ENCODE measurements at regions not wholly inside any gene's neighbourhood (a gene's known extent, or its start where the extent isn't known, plus 50 kb on each side); places are given as distances from the start of the nearest gene placed in this dataset.

GRCh38 chr20:54339093-54339492 lies 131.2 kb downstream of the PFDN4 start:
- no peak overlapping the region for H3K4me3 ChIP-seq (replicated peaks; ENCODE audit: low read depth, low read length)
- no peak for DNase-seq (ENCODE audit: low read depth)
- TF ChIP-seq CTCF (IDR thresholded peaks at IDR 0.05; ENCODE audit: low read length, missing control alignments), result no peak

- TF ChIP-seq CTCF (IDR thresholded peaks at IDR 0.05; ENCODE audit: low read length, missing control alignments), result no peak
- DNase-seq (ENCODE audit: low read depth), result no peak
- no peak overlapping the region for H3K4me3 ChIP-seq (replicated peaks; ENCODE audit: low read depth, low read length)
These were observed 132.3 kb downstream of the PFDN4 start for GRCh38 chr20:54340206-54340605.

GRCh38 chr20:54340667-54341081 lies 132.8 kb downstream of the PFDN4 start:
- no peak for TF ChIP-seq CTCF (IDR thresholded peaks at IDR 0.05; ENCODE audit: low read length, missing control alignments)
- DNase-seq (ENCODE audit: low read depth), result peak; percentile 69
- no peak overlapping the region for H3K4me3 ChIP-seq (replicated peaks; ENCODE audit: low read depth, low read length)

- H3K4me3 ChIP-seq (replicated peaks; ENCODE audit: low read depth, low read length), result no peak overlapping the region
- TF ChIP-seq CTCF (IDR thresholded peaks at IDR 0.05; ENCODE audit: low read length, missing control alignments), result no peak
- no peak for DNase-seq (ENCODE audit: low read depth)
These were observed 133.0 kb upstream of the DOK5 start for GRCh38 chr20:54342258-54342920.

GRCh38 chr20:54343099-54343498 lies 132.3 kb upstream of the DOK5 start:
- H3K4me3 ChIP-seq (replicated peaks; ENCODE audit: low read depth, low read length), result no peak overlapping the region
- TF ChIP-seq CTCF (IDR thresholded peaks at IDR 0.05; ENCODE audit: low read length, missing control alignments), result no peak
- no peak for DNase-seq (ENCODE audit: low read depth)

- DNase-seq (ENCODE audit: low read depth), result no peak
- TF ChIP-seq CTCF (IDR thresholded peaks at IDR 0.05; ENCODE audit: low read length, missing control alignments), result no peak
- no peak overlapping the region for H3K4me3 ChIP-seq (replicated peaks; ENCODE audit: low read depth, low read length)
These were observed 131.8 kb upstream of the DOK5 start for GRCh38 chr20:54343634-54344033.

GRCh38 chr20:54344832-54345231 lies 130.6 kb upstream of the DOK5 start:
- no peak for DNase-seq (ENCODE audit: low read depth)
- no peak for TF ChIP-seq CTCF (IDR thresholded peaks at IDR 0.05; ENCODE audit: low read length, missing control alignments)
- no peak overlapping the region for H3K4me3 ChIP-seq (replicated peaks; ENCODE audit: low read depth, low read length)

All from fibroblast of pulmonary artery (primary cell).